Type B pancreatic cell (in vitro differentiated cells): ENCODE measurements at regions not wholly inside any gene's neighbourhood (a gene's known extent, or its start where the extent isn't known, plus 50 kb on each side); places are given as distances from the start of the nearest gene placed in this dataset.

ENCODE experiments used
- DNase-seq: peaks from one replicate; pipeline ENCODE4 v3.0.0; 2021; ENCODE audit warnings: mixed read lengths; ENCODE audit not compliant: unreplicated experiment; ENCODE audit errors: extremely low spot score
- H3K27ac Mint-ChIP-seq: 2 replicates; pipeline ENCODE4 v1.8.0; 2021; ENCODE audit warnings: mild to moderate bottlenecking, mixed read lengths
- H3K27me3 Mint-ChIP-seq: 2 replicates; pipeline ENCODE4 v1.8.0; 2021; ENCODE audit warnings: mixed read lengths
- H3K36me3 Mint-ChIP-seq: 2 replicates; pipeline ENCODE4 v1.8.0; 2021; ENCODE audit warnings: mixed read lengths
- H3K4me1 Mint-ChIP-seq: one replicate; pipeline ENCODE4 v1.8.0; 2021; ENCODE audit warnings: mixed read lengths; ENCODE audit not compliant: unreplicated experiment
- H3K4me3 Mint-ChIP-seq: 2 replicates; pipeline ENCODE4 v1.8.0; 2021; ENCODE audit warnings: mild to moderate bottlenecking, mixed read lengths
- H3K9me3 Mint-ChIP-seq: 2 replicates; pipeline ENCODE4 v1.8.0; 2021; ENCODE audit warnings: mixed read lengths
- CTCF ChIP-seq: fragments of 200-600 bp; sonication (generic); conservative IDR thresholded peaks from 2 replicates; pipeline ENCODE4 v1.5.0; 2021; ENCODE audit warnings: antibody characterized with exemption, mild to moderate bottlenecking

GRCh38 chr9:119905724-119906123 is 536.5 kb upstream of the BRINP1 start:
- H3K4me3 Mint-ChIP-seq: no peak overlapping the region
- no peak for TF ChIP-seq CTCF
- DNase-seq: no peak
- H3K4me1 Mint-ChIP-seq: no peaks in the 10 kb centered on the region
- H3K9me3 Mint-ChIP-seq: peaks cover 9% of the 10 kb centered on the region
- no peak overlapping the region for H3K27ac Mint-ChIP-seq
- H3K36me3 Mint-ChIP-seq: no peaks in the 10 kb centered on the region
- H3K27me3 Mint-ChIP-seq: no peaks in the 10 kb centered on the region

DNA sequence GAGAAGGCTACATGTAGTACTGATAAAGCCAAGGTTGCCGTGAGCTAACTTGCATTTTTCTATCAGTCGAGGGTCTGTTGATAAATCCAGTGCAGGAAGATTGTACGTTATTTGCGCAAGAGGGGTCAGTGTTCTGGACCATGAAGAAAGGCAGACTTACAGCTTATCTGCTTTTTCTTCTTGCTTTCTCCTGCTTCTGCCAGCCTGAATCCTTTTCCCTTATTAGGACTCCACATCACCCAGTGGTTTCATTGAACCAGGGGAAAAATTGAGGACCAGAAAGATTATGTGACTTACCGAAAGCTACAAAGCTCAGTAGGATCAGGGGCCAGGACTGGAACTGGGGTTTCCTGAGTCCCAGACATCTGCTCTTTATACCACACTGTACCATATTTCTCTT is 534.6 kb upstream of the BRINP1 start:
- Mint-ChIP-seq H3K9me3 (peaks cover 9% of the 10 kb centered on the region), H3K27me3 (no peaks in the 10 kb centered on the region), H3K4me3 (no peak overlapping the region), H3K4me1 (no peaks in the 10 kb centered on the region), H3K36me3 (no peaks in the 10 kb centered on the region), H3K27ac (no peak overlapping the region)
- no peak for TF ChIP-seq CTCF
- no peak for DNase-seq

GRCh38 chr9:119902611-119903010 is 533.4 kb upstream of the BRINP1 start:
- no peaks in the 10 kb centered on the region for H3K36me3 Mint-ChIP-seq
- DNase-seq: no peak
- H3K4me1 Mint-ChIP-seq: no peaks in the 10 kb centered on the region
- H3K9me3 Mint-ChIP-seq: peaks cover 3% of the 10 kb centered on the region
- no peak for TF ChIP-seq CTCF
- H3K27ac Mint-ChIP-seq: no peak overlapping the region
- no peak overlapping the region for H3K4me3 Mint-ChIP-seq
- peaks cover 4% of the 10 kb centered on the region for H3K27me3 Mint-ChIP-seq

DNA sequence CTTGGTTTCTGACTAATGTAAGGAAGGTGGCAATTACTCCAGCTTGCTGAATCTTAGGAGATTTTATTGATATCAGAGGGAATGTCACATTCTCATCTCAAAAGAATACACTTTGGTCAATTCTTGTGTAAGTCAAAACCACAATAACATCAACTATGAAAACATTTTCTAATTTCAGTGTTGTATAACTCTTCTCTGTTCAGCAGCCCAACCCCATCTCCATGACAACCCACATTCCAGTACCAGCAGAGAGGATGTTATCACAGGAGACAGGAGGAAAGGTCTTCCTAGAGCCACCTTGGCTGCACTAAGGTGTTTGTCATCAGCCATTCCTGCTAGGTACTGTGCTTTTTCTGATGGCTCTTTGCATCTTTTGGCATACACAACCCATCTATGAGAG is 529.1 kb upstream of the BRINP1 start:
- no peak for DNase-seq
- H3K27ac Mint-ChIP-seq: no peak overlapping the region
- no peaks in the 10 kb centered on the region for H3K36me3 Mint-ChIP-seq
- H3K27me3 Mint-ChIP-seq: peaks cover 22% of the 10 kb centered on the region
- TF ChIP-seq CTCF: no peak
- H3K9me3 Mint-ChIP-seq: no peaks in the 10 kb centered on the region
- no peaks in the 10 kb centered on the region for H3K4me1 Mint-ChIP-seq
- no peak overlapping the region for H3K4me3 Mint-ChIP-seq

- H3K36me3 Mint-ChIP-seq: no peaks in the 10 kb centered on the region
- no peak overlapping the region for H3K27ac Mint-ChIP-seq
- TF ChIP-seq CTCF: no peak
- no peaks in the 10 kb centered on the region for H3K9me3 Mint-ChIP-seq
- no peaks in the 10 kb centered on the region for H3K4me1 Mint-ChIP-seq
- no peaks in the 10 kb centered on the region for H3K27me3 Mint-ChIP-seq
- no peak overlapping the region for H3K4me3 Mint-ChIP-seq
- DNase-seq: no peak
These were observed 515.2 kb upstream of the BRINP1 start for GRCh38 chr9:119884438-119884837.

DNA sequence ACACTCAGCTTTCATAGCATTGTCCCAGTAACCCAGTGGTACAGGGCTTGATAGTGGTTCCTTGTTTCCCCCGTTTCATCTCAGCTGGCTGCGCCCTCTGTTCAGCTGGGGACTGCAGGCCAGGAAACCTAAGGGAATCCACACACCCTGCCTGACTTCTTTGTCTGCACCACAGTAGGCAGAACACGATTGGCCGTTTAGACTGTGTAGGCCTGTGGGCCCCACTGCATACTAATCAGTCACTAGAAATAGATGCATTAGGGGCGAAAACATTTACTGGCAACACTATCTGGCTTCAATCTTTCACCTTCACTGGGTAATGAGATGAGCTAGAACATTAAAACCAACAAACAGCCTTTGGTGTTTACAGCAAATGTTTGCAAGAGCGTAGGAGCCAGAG is 512.7 kb upstream of the BRINP1 start:
- no peak overlapping the region for H3K27ac Mint-ChIP-seq
- no peaks in the 10 kb centered on the region for H3K27me3 Mint-ChIP-seq
- H3K4me1 Mint-ChIP-seq: no peaks in the 10 kb centered on the region
- no peak overlapping the region for H3K4me3 Mint-ChIP-seq
- no peaks in the 10 kb centered on the region for H3K36me3 Mint-ChIP-seq
- no peak for TF ChIP-seq CTCF
- no peak for DNase-seq
- H3K9me3 Mint-ChIP-seq: no peaks in the 10 kb centered on the region
